SK-N-SH (cell line): ENCODE measurements at regions not wholly inside any gene's neighbourhood (a gene's known extent, or its start where the extent isn't known, plus 50 kb on each side); places are given as distances from the start of the nearest gene placed in this dataset.

Experiments used
- CTCF ChIA-PET: fragments of 300-600, 350-600 bp; formaldehyde crosslinking; extraction: SDS; loops from one replicate; lab custom pipeline; 2021; lab: Yijun Ruan, JAX
- POLR2A ChIA-PET: fragments of 350-600 bp; sonication (Branson Sonifier 250); formaldehyde crosslinking; extraction: SDS; loops from one replicate; lab custom pipeline; 2020; ENCODE audit warnings: antibody characterized with exemption, inconsistent platforms; lab: Yijun Ruan, JAX
- DNase-seq: peaks from one replicate; pipeline ENCODE4 v3.0.0; 2012
- H2AFZ ChIP-seq: fragments of 200-600 bp; sonication (generic); 2 replicates; pipeline ENCODE4 v1.8.1; 2016; ENCODE audit warnings: antibody characterized with exemption, mild to moderate bottlenecking, low read depth
- H3F3A ChIP-seq: fragments of 200-600 bp; sonication (generic); replicated peaks from 2 replicates; pipeline ENCODE3; 2016; ENCODE audit warnings: antibody characterized with exemption, mild to moderate bottlenecking; ENCODE audit not compliant: insufficient read depth
- H3K27ac ChIP-seq, 2 experiments: fragments of 200-500 bp in 1 of 2; fragments of 200-600 bp in 1 of 2; sonication (Bioruptor generic) in 1 of 2; sonication (generic), shearing (Covaris generic) in 1 of 2; 2 replicates each; pipeline versions ENCODE4 v1.5.1 to v1.6.1; 2014 to 2016; ENCODE audit warnings: low read depth in 2 of 2, inconsistent platforms in 1 of 2, low read length in 1 of 2, mild to moderate bottlenecking in 1 of 2, mixed read lengths in 1 of 2
- H3K27me3 ChIP-seq: fragments of 200-600 bp; sonication (generic), shearing (Covaris generic); 2 replicates; pipeline ENCODE4 v1.6.1; 2016; ENCODE audit warnings: mixed run types; ENCODE audit not compliant: insufficient read depth
- H3K36me3 ChIP-seq, 2 experiments: fragments of 200-500 bp in 1 of 2; fragments of 200-600 bp in 1 of 2; sonication (Bioruptor generic) in 1 of 2; sonication (generic) in 1 of 2; replicated peaks in 1 of 2; 2 replicates each; pipeline versions ENCODE3 to v1.5.1; 2014 to 2016; ENCODE audit warnings: low read length in 1 of 2, mild to moderate bottlenecking in 1 of 2; ENCODE audit not compliant: insufficient read depth in 2 of 2, control insufficient read depth in 1 of 2
- H3K4me1 ChIP-seq, 2 experiments: fragments of 200-500 bp in 1 of 2; fragments of 200-600 bp in 1 of 2; sonication (Bioruptor generic) in 1 of 2; sonication (generic), shearing (Covaris generic) in 1 of 2; 2 replicates each; pipeline versions ENCODE4 v1.5.1 to v1.6.1; 2014 to 2016; ENCODE audit warnings: low read depth in 1 of 2, low read length in 1 of 2, mixed run types in 1 of 2; ENCODE audit not compliant: insufficient read depth in 2 of 2, control insufficient read depth in 1 of 2
- H3K4me2 ChIP-seq: fragments of 200-600 bp; sonication (generic), shearing (Covaris generic); 2 replicates; pipeline ENCODE4 v1.6.1; 2017; ENCODE audit warnings: mixed run types
- H3K4me3 ChIP-seq, 2 experiments: fragments of 200-500 bp in 1 of 2; fragments of 200-600 bp in 1 of 2; sonication (Bioruptor generic) in 1 of 2; sonication (generic), shearing (Covaris generic) in 1 of 2; 2 replicates each; pipeline versions ENCODE4 v1.5.1 to v1.8.1; 2014 to 2016; ENCODE audit warnings: low read depth in 2 of 2, inconsistent platforms in 1 of 2, low read length in 1 of 2, mild to moderate bottlenecking in 1 of 2, mixed read lengths in 1 of 2, moderate library complexity in 1 of 2
- H3K79me2 ChIP-seq: fragments of 200-600 bp; sonication (generic); 2 replicates; pipeline ENCODE4 v1.8.1; 2017; ENCODE audit warnings: mild to moderate bottlenecking; ENCODE audit not compliant: insufficient read depth
- H3K9ac ChIP-seq: fragments of 200-600 bp; sonication (generic); 2 replicates; pipeline ENCODE4 v1.6.1; 2017; ENCODE audit warnings: mixed run types
- H3K9me2 ChIP-seq: fragments of 200-600 bp; sonication (generic); 2 replicates; pipeline ENCODE4 v1.6.1; 2017; ENCODE audit warnings: mixed run types
- H3K9me3 ChIP-seq: fragments of 200-600 bp; sonication (generic); 2 replicates; pipeline ENCODE4 v1.6.1; 2017; ENCODE audit warnings: mixed run types, mild to moderate bottlenecking, moderate library complexity
- H4K20me1 ChIP-seq: fragments of 200-600 bp; sonication (generic); 2 replicates; pipeline ENCODE4 v1.6.1; 2017; ENCODE audit warnings: mild to moderate bottlenecking, mixed run types; ENCODE audit not compliant: insufficient read depth
- CTCF ChIP-seq: fragments of 200-600 bp; sonication (generic); IDR thresholded peaks from 2 replicates; pipeline ENCODE4 v1.6.1; 2017; ENCODE audit warnings: antibody characterized with exemption, mild to moderate bottlenecking, moderate library complexity
- ELF1 ChIP-seq: IDR thresholded peaks from 2 replicates; pipeline ENCODE4 v1.4.0; 2012
- EP300 ChIP-seq, 2 experiments: IDR thresholded peaks; 2 replicates each; pipeline versions ENCODE4 v1.4.0 to v1.6.1; 2012; ENCODE audit warnings: borderline replicate concordance in 1 of 2, low read depth in 1 of 2, low read length in 1 of 2
- FOSL2 ChIP-seq: IDR thresholded peaks from 2 replicates; pipeline ENCODE4 v1.4.0; 2012; ENCODE audit warnings: low read depth, mild to moderate bottlenecking, moderate library complexity, borderline replicate concordance
- FOXJ3 ChIP-seq: sonication (generic); formaldehyde crosslinking; IDR thresholded peaks from 2 replicates; pipeline ENCODE4 v1.5.1; 2020; ENCODE audit warnings: mild to moderate bottlenecking, missing genetic modification reagents
- FOXM1 ChIP-seq: IDR thresholded peaks from 2 replicates; pipeline ENCODE4 v1.4.0; 2012; ENCODE audit warnings: low read depth, mild to moderate bottlenecking
- GABPA ChIP-seq: IDR thresholded peaks from 2 replicates; pipeline ENCODE4 v1.4.0; 2012; ENCODE audit warnings: low read depth, mild to moderate bottlenecking
- JUND ChIP-seq: IDR thresholded peaks from 2 replicates; pipeline ENCODE4 v1.4.0; 2012
- NFIC ChIP-seq: IDR thresholded peaks from 2 replicates; pipeline ENCODE4 v1.4.0; 2012; ENCODE audit warnings: borderline replicate concordance
- RAD21 ChIP-seq: IDR thresholded peaks from 2 replicates; pipeline ENCODE4 v1.6.1; 2012; ENCODE audit warnings: mild to moderate bottlenecking, low read length
- RXRA ChIP-seq: IDR thresholded peaks from 2 replicates; pipeline ENCODE4 v1.4.0; 2012; ENCODE audit warnings: low read depth, mild to moderate bottlenecking, borderline replicate concordance
- TEAD4 ChIP-seq: IDR thresholded peaks from 2 replicates; pipeline ENCODE4 v1.4.0; 2012; ENCODE audit warnings: mild to moderate bottlenecking, borderline replicate concordance; ENCODE audit not compliant: insufficient read depth
- ZBTB33 ChIP-seq: IDR thresholded peaks from 2 replicates; pipeline ENCODE4 v1.4.0; 2012; ENCODE audit warnings: low read depth, borderline replicate concordance
- WGBS: methylation state at CpG from one replicate; pipeline ENCODE4 v1.1.6; 2017; ENCODE audit warnings: low lambda C conversion rate; 5-methylcytosine and 5-hydroxymethylcytosine counted together
- TF ChIP-seq, protein P1 (sequence below): IDR thresholded peaks from 2 replicates; pipeline ENCODE4 v1.6.1; 2012; ENCODE audit warnings: mild to moderate bottlenecking, low read depth, low read length, moderate library complexity

- no peak overlapping the region for H2AFZ ChIP-seq
- no peak overlapping the region for H3K4me2 ChIP-seq
- H3K27ac ChIP-seq = no peak overlapping the region
- no peak overlapping the region for H3K4me3 ChIP-seq
- no peak overlapping the region for H3K9ac ChIP-seq
- no peaks in the 10 kb centered on the region for H3K27me3 ChIP-seq
- H3K36me3 ChIP-seq = no peaks in the 10 kb centered on the region
- no peaks in the 10 kb centered on the region for H3K79me2 ChIP-seq
- no peaks in the 10 kb centered on the region for H3K9me3 ChIP-seq
- TF ChIP-seq RXRA (no peak), CTCF (no peak), FOSL2 (no peak), GABPA (no peak), FOXM1 (no peak), EP300 (IDR thresholded peaks at IDR 0.05; ENCODE audit: borderline replicate concordance in 1 of 2, low read depth in 1 of 2, low read length in 1 of 2) (no peak), JUND (no peak), NFIC (no peak), RAD21 (no peak), ZBTB33 (no peak), FOXJ3 (CRISPR knock-in tag) (no peak), ELF1 (no peak), TEAD4 (no peak)
- TF ChIP-seq, protein P1, sequence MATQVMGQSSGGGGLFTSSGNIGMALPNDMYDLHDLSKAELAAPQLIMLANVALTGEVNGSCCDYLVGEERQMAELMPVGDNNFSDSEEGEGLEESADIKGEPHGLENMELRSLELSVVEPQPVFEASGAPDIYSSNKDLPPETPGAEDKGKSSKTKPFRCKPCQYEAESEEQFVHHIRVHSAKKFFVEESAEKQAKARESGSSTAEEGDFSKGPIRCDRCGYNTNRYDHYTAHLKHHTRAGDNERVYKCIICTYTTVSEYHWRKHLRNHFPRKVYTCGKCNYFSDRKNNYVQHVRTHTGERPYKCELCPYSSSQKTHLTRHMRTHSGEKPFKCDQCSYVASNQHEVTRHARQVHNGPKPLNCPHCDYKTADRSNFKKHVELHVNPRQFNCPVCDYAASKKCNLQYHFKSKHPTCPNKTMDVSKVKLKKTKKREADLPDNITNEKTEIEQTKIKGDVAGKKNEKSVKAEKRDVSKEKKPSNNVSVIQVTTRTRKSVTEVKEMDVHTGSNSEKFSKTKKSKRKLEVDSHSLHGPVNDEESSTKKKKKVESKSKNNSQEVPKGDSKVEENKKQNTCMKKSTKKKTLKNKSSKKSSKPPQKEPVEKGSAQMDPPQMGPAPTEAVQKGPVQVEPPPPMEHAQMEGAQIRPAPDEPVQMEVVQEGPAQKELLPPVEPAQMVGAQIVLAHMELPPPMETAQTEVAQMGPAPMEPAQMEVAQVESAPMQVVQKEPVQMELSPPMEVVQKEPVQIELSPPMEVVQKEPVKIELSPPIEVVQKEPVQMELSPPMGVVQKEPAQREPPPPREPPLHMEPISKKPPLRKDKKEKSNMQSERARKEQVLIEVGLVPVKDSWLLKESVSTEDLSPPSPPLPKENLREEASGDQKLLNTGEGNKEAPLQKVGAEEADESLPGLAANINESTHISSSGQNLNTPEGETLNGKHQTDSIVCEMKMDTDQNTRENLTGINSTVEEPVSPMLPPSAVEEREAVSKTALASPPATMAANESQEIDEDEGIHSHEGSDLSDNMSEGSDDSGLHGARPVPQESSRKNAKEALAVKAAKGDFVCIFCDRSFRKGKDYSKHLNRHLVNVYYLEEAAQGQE = no peak
- TF ChIP-seq, all 33 proteins: peak for 0
- H4K20me1 ChIP-seq = no peaks in the 10 kb centered on the region
- ChIA-PET CTCF (no interaction called here), POLR2A (no interaction called here)
- 0% methylated on average over 1 of the region's 1 CpG for WGBS
- H3F3A ChIP-seq = no peaks in the 10 kb centered on the region
- H3K4me1 ChIP-seq = no peaks in the 10 kb centered on the region
- no peaks in the 10 kb centered on the region for H3K9me2 ChIP-seq
- no peak for DNase-seq
Observed at GRCh38 chr7:89857767-89858166, 296.5 kb upstream of the STEAP1 start.
